ENCODE measurements at regions not wholly inside any gene's neighbourhood (a gene's known extent, or its start where the extent isn't known, plus 50 kb on each side); places are given as distances from the start of the nearest gene placed in this dataset.

- no peaks in the 10 kb centered on the region for H3K36me3 ChIP-seq (ENCODE audit: control insufficient read depth, insufficient read depth, low read length)
- H3K9ac ChIP-seq (ENCODE audit: low read depth, low read length), result no peak overlapping the region
- H3K4me1 ChIP-seq (ENCODE audit: control insufficient read depth, insufficient read depth, low read length), result no peaks in the 10 kb centered on the region
- H3K27me3 ChIP-seq (ENCODE audit: control insufficient read depth, insufficient read depth, low read length), result no peaks in the 10 kb centered on the region
- H3K4me3 ChIP-seq (ENCODE audit: low read depth, low read length), result no peak overlapping the region
- H3K9me3 ChIP-seq (ENCODE audit: control insufficient read depth, insufficient read depth, low read length), result no peaks in the 10 kb centered on the region
Measured at GRCh38 chr9:80651044-80651443, 1038.3 kb downstream of the TLE1 start.

GRCh38 chr9:80649496-80649895, 1039.9 kb downstream of the TLE1 start:
- H3K4me1 ChIP-seq (ENCODE audit: control insufficient read depth, insufficient read depth, low read length), result no peaks in the 10 kb centered on the region
- H3K9ac ChIP-seq (ENCODE audit: low read depth, low read length), result no peak overlapping the region
- no peak overlapping the region for H3K4me3 ChIP-seq (ENCODE audit: low read depth, low read length)
- H3K9me3 ChIP-seq (ENCODE audit: control insufficient read depth, insufficient read depth, low read length), result no peaks in the 10 kb centered on the region
- H3K36me3 ChIP-seq (ENCODE audit: control insufficient read depth, insufficient read depth, low read length), result no peaks in the 10 kb centered on the region
- H3K27me3 ChIP-seq (ENCODE audit: control insufficient read depth, insufficient read depth, low read length), result no peaks in the 10 kb centered on the region

- no peak overlapping the region for H3K4me3 ChIP-seq (ENCODE audit: low read depth, low read length)
- no peak overlapping the region for H3K9ac ChIP-seq (ENCODE audit: low read depth, low read length)
- H3K27me3 ChIP-seq (ENCODE audit: control insufficient read depth, insufficient read depth, low read length), result no peaks in the 10 kb centered on the region
- no peaks in the 10 kb centered on the region for H3K36me3 ChIP-seq (ENCODE audit: control insufficient read depth, insufficient read depth, low read length)
- no peaks in the 10 kb centered on the region for H3K9me3 ChIP-seq (ENCODE audit: control insufficient read depth, insufficient read depth, low read length)
- no peaks in the 10 kb centered on the region for H3K4me1 ChIP-seq (ENCODE audit: control insufficient read depth, insufficient read depth, low read length)
Measured at GRCh38 chr9:80649001-80649420, 1040.3 kb downstream of the TLE1 start.

- H3K36me3 ChIP-seq (ENCODE audit: control insufficient read depth, insufficient read depth, low read length), result no peaks in the 10 kb centered on the region
- H3K9ac ChIP-seq (ENCODE audit: low read depth, low read length), result no peak overlapping the region
- no peaks in the 10 kb centered on the region for H3K4me1 ChIP-seq (ENCODE audit: control insufficient read depth, insufficient read depth, low read length)
- H3K27me3 ChIP-seq (ENCODE audit: control insufficient read depth, insufficient read depth, low read length), result no peaks in the 10 kb centered on the region
- H3K4me3 ChIP-seq (ENCODE audit: low read depth, low read length), result no peak overlapping the region
- H3K9me3 ChIP-seq (ENCODE audit: control insufficient read depth, insufficient read depth, low read length), result no peaks in the 10 kb centered on the region
Measured at GRCh38 chr9:80648336-80648735, 1041.0 kb downstream of the TLE1 start.

GRCh38 chr9:80646211-80646610, 1043.1 kb downstream of the TLE1 start:
- no peaks in the 10 kb centered on the region for H3K9me3 ChIP-seq (ENCODE audit: control insufficient read depth, insufficient read depth, low read length)
- no peak overlapping the region for H3K9ac ChIP-seq (ENCODE audit: low read depth, low read length)
- no peaks in the 10 kb centered on the region for H3K36me3 ChIP-seq (ENCODE audit: control insufficient read depth, insufficient read depth, low read length)
- no peak overlapping the region for H3K4me3 ChIP-seq (ENCODE audit: low read depth, low read length)
- no peaks in the 10 kb centered on the region for H3K4me1 ChIP-seq (ENCODE audit: control insufficient read depth, insufficient read depth, low read length)
- no peaks in the 10 kb centered on the region for H3K27me3 ChIP-seq (ENCODE audit: control insufficient read depth, insufficient read depth, low read length)

GRCh38 chr9:80644044-80644443, 1045.3 kb downstream of the TLE1 start:
- H3K36me3 ChIP-seq (ENCODE audit: control insufficient read depth, insufficient read depth, low read length), result no peaks in the 10 kb centered on the region
- H3K4me1 ChIP-seq (ENCODE audit: control insufficient read depth, insufficient read depth, low read length), result no peaks in the 10 kb centered on the region
- H3K27me3 ChIP-seq (ENCODE audit: control insufficient read depth, insufficient read depth, low read length), result no peaks in the 10 kb centered on the region
- no peak overlapping the region for H3K9ac ChIP-seq (ENCODE audit: low read depth, low read length)
- no peaks in the 10 kb centered on the region for H3K9me3 ChIP-seq (ENCODE audit: control insufficient read depth, insufficient read depth, low read length)
- no peak overlapping the region for H3K4me3 ChIP-seq (ENCODE audit: low read depth, low read length)

GRCh38 chr9:80635065-80635464, 1054.3 kb downstream of the TLE1 start:
- H3K9me3 ChIP-seq (ENCODE audit: control insufficient read depth, insufficient read depth, low read length), result no peaks in the 10 kb centered on the region
- no peaks in the 10 kb centered on the region for H3K36me3 ChIP-seq (ENCODE audit: control insufficient read depth, insufficient read depth, low read length)
- no peak overlapping the region for H3K4me3 ChIP-seq (ENCODE audit: low read depth, low read length)
- H3K4me1 ChIP-seq (ENCODE audit: control insufficient read depth, insufficient read depth, low read length), result no peaks in the 10 kb centered on the region
- H3K27me3 ChIP-seq (ENCODE audit: control insufficient read depth, insufficient read depth, low read length), result no peaks in the 10 kb centered on the region
- no peak overlapping the region for H3K9ac ChIP-seq (ENCODE audit: low read depth, low read length)

GRCh38 chr9:80632041-80632440, 1057.3 kb downstream of the TLE1 start:
- no peaks in the 10 kb centered on the region for H3K4me1 ChIP-seq (ENCODE audit: control insufficient read depth, insufficient read depth, low read length)
- no peaks in the 10 kb centered on the region for H3K27me3 ChIP-seq (ENCODE audit: control insufficient read depth, insufficient read depth, low read length)
- no peaks in the 10 kb centered on the region for H3K9me3 ChIP-seq (ENCODE audit: control insufficient read depth, insufficient read depth, low read length)
- no peaks in the 10 kb centered on the region for H3K36me3 ChIP-seq (ENCODE audit: control insufficient read depth, insufficient read depth, low read length)
- H3K9ac ChIP-seq (ENCODE audit: low read depth, low read length), result no peak overlapping the region
- no peak overlapping the region for H3K4me3 ChIP-seq (ENCODE audit: low read depth, low read length)

- Histone ChIP-seq H3K4me3 (ENCODE audit: low read depth, low read length) (no peak overlapping the region), H3K27me3 (ENCODE audit: control insufficient read depth, insufficient read depth, low read length) (no peaks in the 10 kb centered on the region), H3K9me3 (ENCODE audit: control insufficient read depth, insufficient read depth, low read length) (no peaks in the 10 kb centered on the region), H3K9ac (ENCODE audit: low read depth, low read length) (no peak overlapping the region), H3K4me1 (ENCODE audit: control insufficient read depth, insufficient read depth, low read length) (no peaks in the 10 kb centered on the region), H3K36me3 (ENCODE audit: control insufficient read depth, insufficient read depth, low read length) (no peaks in the 10 kb centered on the region)
Measured at GRCh38 chr9:80622508-80622907, 1050.7 kb downstream of the TLE4 start.

- Histone ChIP-seq H3K4me1 (ENCODE audit: control insufficient read depth, insufficient read depth, low read length) (no peaks in the 10 kb centered on the region), H3K36me3 (ENCODE audit: control insufficient read depth, insufficient read depth, low read length) (no peaks in the 10 kb centered on the region), H3K9me3 (ENCODE audit: control insufficient read depth, insufficient read depth, low read length) (no peaks in the 10 kb centered on the region), H3K27me3 (ENCODE audit: control insufficient read depth, insufficient read depth, low read length) (no peaks in the 10 kb centered on the region), H3K4me3 (ENCODE audit: low read depth, low read length) (no peak overlapping the region), H3K9ac (ENCODE audit: low read depth, low read length) (no peak overlapping the region)
Measured at GRCh38 chr9:80619356-80619755, 1047.6 kb downstream of the TLE4 start.

GRCh38 chr9:80615964-80616363, 1044.2 kb downstream of the TLE4 start:
- no peaks in the 10 kb centered on the region for H3K27me3 ChIP-seq (ENCODE audit: control insufficient read depth, insufficient read depth, low read length)
- H3K36me3 ChIP-seq (ENCODE audit: control insufficient read depth, insufficient read depth, low read length), result no peaks in the 10 kb centered on the region
- H3K9me3 ChIP-seq (ENCODE audit: control insufficient read depth, insufficient read depth, low read length), result no peaks in the 10 kb centered on the region
- H3K9ac ChIP-seq (ENCODE audit: low read depth, low read length), result no peak overlapping the region
- H3K4me1 ChIP-seq (ENCODE audit: control insufficient read depth, insufficient read depth, low read length), result no peaks in the 10 kb centered on the region
- H3K4me3 ChIP-seq (ENCODE audit: low read depth, low read length), result no peak overlapping the region

- Histone ChIP-seq H3K4me3 (ENCODE audit: low read depth, low read length) (no peak overlapping the region), H3K36me3 (ENCODE audit: control insufficient read depth, insufficient read depth, low read length) (no peaks in the 10 kb centered on the region), H3K9me3 (ENCODE audit: control insufficient read depth, insufficient read depth, low read length) (no peaks in the 10 kb centered on the region), H3K4me1 (ENCODE audit: control insufficient read depth, insufficient read depth, low read length) (peaks cover 2% of the 10 kb centered on the region), H3K9ac (ENCODE audit: low read depth, low read length) (no peak overlapping the region), H3K27me3 (ENCODE audit: control insufficient read depth, insufficient read depth, low read length) (no peaks in the 10 kb centered on the region)
Measured at GRCh38 chr9:80605793-80606192, 1034.0 kb downstream of the TLE4 start.

GRCh38 chr9:80605129-80605528, 1033.4 kb downstream of the TLE4 start:
- H3K9ac ChIP-seq (ENCODE audit: low read depth, low read length), result no peak overlapping the region
- H3K27me3 ChIP-seq (ENCODE audit: control insufficient read depth, insufficient read depth, low read length), result no peaks in the 10 kb centered on the region
- no peaks in the 10 kb centered on the region for H3K36me3 ChIP-seq (ENCODE audit: control insufficient read depth, insufficient read depth, low read length)
- peaks cover 2% of the 10 kb centered on the region for H3K4me1 ChIP-seq (ENCODE audit: control insufficient read depth, insufficient read depth, low read length)
- no peaks in the 10 kb centered on the region for H3K9me3 ChIP-seq (ENCODE audit: control insufficient read depth, insufficient read depth, low read length)
- H3K4me3 ChIP-seq (ENCODE audit: low read depth, low read length), result no peak overlapping the region

Measured in iPS-15b (cell line).